ENCODE measurements at regions not wholly inside any gene's neighbourhood (a gene's known extent, or its start where the extent isn't known, plus 50 kb on each side); places are given as distances from the start of the nearest gene placed in this dataset.
A peak's percentile ranks its signal among the peaks of the same experiment; 100 is the strongest.

GRCh38 chr22:35198738-35199137 lies 58.6 kb upstream of the HMGXB4 start:
- H4K8ac ChIP-seq (replicated peaks; ENCODE audit: insufficient read length, low read depth, low read length), result no peak overlapping the region
- H4K20me1 ChIP-seq (ENCODE audit: control insufficient read depth, insufficient read depth, insufficient read length), result no peaks in the 10 kb centered on the region
- H3K4me2 ChIP-seq (ENCODE audit: insufficient read depth, insufficient read length, low read length), result no peak overlapping the region
- H3K4me1 ChIP-seq (ENCODE audit: insufficient read depth, low read length), result no peaks in the 10 kb centered on the region
- H2BK15ac ChIP-seq (ENCODE audit: low read depth, low read length), result no peak overlapping the region
- no peak overlapping the region for H2BK12ac ChIP-seq (ENCODE audit: insufficient read length, low read depth, low read length)
- H3K27me3 Mint-ChIP-seq (ENCODE audit: low read depth), result peaks cover 29% of the 10 kb centered on the region
- no peaks in the 10 kb centered on the region for H3K27me3 ChIP-seq (ENCODE audit: insufficient read depth, low read length)
- no peaks in the 10 kb centered on the region for H3K23me2 ChIP-seq (ENCODE audit: insufficient read length, low read depth, low read length, poor library complexity, severe bottlenecking)
- TF ChIP-seq, protein P1, sequence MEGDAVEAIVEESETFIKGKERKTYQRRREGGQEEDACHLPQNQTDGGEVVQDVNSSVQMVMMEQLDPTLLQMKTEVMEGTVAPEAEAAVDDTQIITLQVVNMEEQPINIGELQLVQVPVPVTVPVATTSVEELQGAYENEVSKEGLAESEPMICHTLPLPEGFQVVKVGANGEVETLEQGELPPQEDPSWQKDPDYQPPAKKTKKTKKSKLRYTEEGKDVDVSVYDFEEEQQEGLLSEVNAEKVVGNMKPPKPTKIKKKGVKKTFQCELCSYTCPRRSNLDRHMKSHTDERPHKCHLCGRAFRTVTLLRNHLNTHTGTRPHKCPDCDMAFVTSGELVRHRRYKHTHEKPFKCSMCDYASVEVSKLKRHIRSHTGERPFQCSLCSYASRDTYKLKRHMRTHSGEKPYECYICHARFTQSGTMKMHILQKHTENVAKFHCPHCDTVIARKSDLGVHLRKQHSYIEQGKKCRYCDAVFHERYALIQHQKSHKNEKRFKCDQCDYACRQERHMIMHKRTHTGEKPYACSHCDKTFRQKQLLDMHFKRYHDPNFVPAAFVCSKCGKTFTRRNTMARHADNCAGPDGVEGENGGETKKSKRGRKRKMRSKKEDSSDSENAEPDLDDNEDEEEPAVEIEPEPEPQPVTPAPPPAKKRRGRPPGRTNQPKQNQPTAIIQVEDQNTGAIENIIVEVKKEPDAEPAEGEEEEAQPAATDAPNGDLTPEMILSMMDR (conservative IDR thresholded peaks at IDR 0.05), result no peak
- no peak overlapping the region for H3K23ac ChIP-seq (ENCODE audit: insufficient read length, low read depth, low read length)
- H3K4me1 Mint-ChIP-seq, result peaks cover 0 to 8% of the 10 kb centered on the region in 2 experiments; a peak in 1 of 4 replicates
- H3K79me2 ChIP-seq (ENCODE audit: insufficient read depth, low read length), result no peaks in the 10 kb centered on the region
- no peak overlapping the region for H3K4ac ChIP-seq (ENCODE audit: low read depth, low read length)
- no CpG with 5 or more reads among the region's 4 CpGs for WGBS (ENCODE audit: extremely low coverage, insufficient read length, low lambda C conversion rate)
- H3K9ac ChIP-seq (ENCODE audit: extremely low read depth, insufficient read length, low read length), result no peak overlapping the region
- no peak overlapping the region for H3K27ac ChIP-seq (ENCODE audit: insufficient read length, low read depth, low read length)
- H3K27ac Mint-ChIP-seq, result peak overlapping the region in 1 of 3 experiments; percentile 29; a peak in 1 of 7 replicates
- no peaks in the 10 kb centered on the region for H3K79me1 ChIP-seq (ENCODE audit: insufficient read depth, low read depth, low read length, poor library complexity, severe bottlenecking)
- H3K18ac ChIP-seq (ENCODE audit: insufficient read length, low read depth, low read length), result no peak overlapping the region
- H4K5ac ChIP-seq (ENCODE audit: insufficient read length, low read depth, low read length), result no peak overlapping the region
- H3K4me3 Mint-ChIP-seq, result no peak overlapping the region
- no peak for DNase-seq
- no peaks in the 10 kb centered on the region; a peak in 1 of 7 replicates for H3K36me3 Mint-ChIP-seq (ENCODE audit: insufficient read depth in 1 of 3, low read depth in 3 of 3)
- no peaks in the 10 kb centered on the region for H3K9me3 ChIP-seq (ENCODE audit: control insufficient read depth, low read depth, low read length)
- no peak overlapping the region for H2AFZ ChIP-seq (ENCODE audit: low read length)
- H2BK5ac ChIP-seq (ENCODE audit: insufficient read length, low read length), result no peak overlapping the region
- no peaks in the 10 kb centered on the region; a peak in 1 of 5 replicates for H3K9me3 Mint-ChIP-seq
- H3K56ac ChIP-seq (ENCODE audit: insufficient read length, low read depth, low read length), result no peak overlapping the region
- H2BK20ac ChIP-seq (ENCODE audit: low read depth, low read length, poor library complexity, severe bottlenecking), result no peak overlapping the region
- no peak overlapping the region for H4K91ac ChIP-seq (ENCODE audit: insufficient read length, low read depth, low read length)
- H3K14ac ChIP-seq (ENCODE audit: insufficient read depth, low read length), result no peak overlapping the region
- H2AK5ac ChIP-seq (ENCODE audit: insufficient read length, low read length), result no peak overlapping the region
- H3T11ph ChIP-seq (ENCODE audit: low read length), result no peak overlapping the region
- H2BK120ac ChIP-seq (ENCODE audit: low read depth, low read length, poor library complexity, severe bottlenecking), result no peak overlapping the region
